SKM-1 (cell line): ENCODE measurements at regions not wholly inside any gene's neighbourhood (a gene's known extent, or its start where the extent isn't known, plus 50 kb on each side); places are given as distances from the start of the nearest gene placed in this dataset.
A peak's percentile ranks its signal among the peaks of the same experiment; 100 is the strongest.

Source experiments
- DNase-seq: peaks from one replicate; lab custom pipeline; 2025; ENCODE audit not compliant: unreplicated experiment; lab: John Stamatoyannopoulos, UW

DNA sequence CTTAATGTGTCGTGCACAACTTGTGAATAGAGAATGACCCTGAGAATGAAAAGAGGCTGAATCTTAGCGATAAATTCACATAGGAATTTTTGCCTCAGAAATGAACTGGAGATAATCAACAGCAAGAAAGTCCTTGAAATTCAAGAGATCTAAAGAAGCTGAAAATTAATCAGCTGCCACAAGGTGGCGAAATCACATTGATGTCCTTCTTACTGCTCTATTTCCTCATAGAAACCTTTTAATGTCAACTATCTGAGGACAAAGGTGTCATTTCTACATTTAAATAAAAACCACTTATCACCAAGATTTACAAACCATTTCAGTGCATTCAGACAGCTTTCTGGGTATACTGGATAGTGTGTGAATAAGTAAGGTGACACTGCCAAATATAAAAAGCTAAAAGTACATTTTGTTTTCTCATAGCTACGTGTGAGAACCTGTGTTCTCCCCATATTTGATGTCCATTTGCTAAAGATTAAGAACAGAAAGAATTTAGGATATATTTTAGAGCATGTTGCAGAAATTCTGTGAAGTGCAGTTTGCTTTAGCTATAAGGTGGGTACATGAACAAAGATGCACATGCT is 485.3 kb upstream of the PTBP2 start:
- peak; percentile 28 for DNase-seq

DNA sequence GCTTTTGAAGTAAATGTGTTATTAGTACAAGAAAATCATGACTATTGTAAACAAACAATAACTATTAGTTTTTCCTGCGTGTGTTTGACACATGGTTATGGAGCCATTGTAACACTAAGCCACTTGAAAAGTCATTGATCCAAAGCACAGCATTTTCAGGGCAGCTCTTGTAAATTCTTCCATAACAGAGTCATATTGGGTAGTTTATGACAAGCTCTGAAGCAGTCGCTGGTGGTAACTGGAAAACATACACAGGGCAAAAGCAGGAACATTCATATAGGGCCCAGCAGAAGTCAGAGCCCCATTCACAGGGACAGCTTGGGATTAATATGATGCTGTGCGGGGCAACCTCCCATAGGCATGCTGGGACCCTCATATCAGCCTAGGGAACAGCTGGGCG is 483.2 kb upstream of the PTBP2 start:
- DNase-seq, result no peak

DNA sequence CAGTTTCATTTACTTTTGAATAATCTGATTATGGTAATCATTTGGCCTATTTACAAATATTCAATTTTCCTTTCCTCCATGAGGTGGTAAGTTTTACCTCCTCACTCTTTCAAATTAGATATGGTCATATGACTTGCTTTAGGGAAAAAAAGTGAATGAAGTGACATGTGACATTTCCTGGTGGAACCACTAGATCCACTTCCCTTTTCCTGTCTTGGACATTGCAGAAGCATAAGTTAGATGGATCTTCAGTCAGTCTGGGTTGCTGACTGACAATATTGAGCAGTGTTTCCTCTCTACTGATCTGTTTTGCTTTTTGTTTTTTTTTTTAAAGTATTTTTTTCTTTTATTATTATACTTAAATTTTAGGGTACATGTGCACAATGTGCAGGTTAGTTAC is 481.1 kb upstream of the PTBP2 start:
- no peak for DNase-seq

GRCh38 chr1:96253246-96254035 is 468.1 kb upstream of the PTBP2 start:
- DNase-seq, result no peak

DNA sequence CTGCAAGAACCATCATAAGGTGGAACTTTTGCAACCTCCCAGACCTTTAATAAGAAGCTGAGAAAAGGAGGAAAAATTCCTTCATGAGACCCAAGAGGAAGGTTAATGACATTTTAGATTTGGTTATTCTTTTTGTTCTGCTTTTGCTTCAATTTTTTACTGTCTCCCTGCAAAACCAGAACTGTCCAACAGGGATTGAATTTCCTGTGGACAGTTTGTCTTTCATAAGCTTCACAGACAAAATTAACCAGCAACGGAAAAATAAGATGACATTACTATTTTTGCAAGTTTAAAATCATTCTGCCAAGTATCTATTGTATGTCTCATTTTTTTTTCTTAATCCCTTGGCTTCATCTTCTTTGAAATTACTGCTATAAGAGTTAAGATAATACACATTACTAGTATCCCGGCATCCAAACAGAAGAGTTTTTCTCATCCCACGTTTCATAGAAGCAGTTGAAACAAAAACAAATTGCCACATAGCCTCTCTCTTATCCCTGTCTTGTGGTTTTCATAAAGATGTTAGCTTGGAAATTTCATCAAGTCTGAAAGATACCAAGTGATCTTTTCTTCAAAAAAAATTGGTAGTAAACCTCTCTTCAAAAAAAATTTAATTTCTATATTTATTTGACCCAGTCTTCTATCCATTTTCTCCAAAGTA is 465.3 kb upstream of the PTBP2 start:
- no peak for DNase-seq

DNA sequence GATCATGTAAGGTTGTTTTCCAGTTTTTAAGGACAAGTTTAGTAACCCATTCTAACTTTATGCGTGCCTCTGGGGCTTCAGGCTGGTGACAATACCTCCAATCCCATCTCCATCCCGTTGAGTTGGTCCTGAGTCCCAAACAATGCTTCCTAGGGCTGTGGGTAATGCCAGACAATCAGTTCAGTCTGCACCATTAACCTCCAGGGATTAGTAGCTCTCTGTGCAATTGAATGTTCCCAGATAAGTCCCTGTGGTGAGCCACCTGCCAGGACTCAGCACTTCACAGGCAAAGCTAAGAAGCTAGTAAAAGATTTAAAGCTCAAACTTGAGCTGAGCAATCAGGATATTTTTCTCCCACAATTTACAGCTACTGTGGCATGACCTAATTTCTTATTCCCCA is 462.2 kb upstream of the PTBP2 start:
- no peak for DNase-seq

DNA sequence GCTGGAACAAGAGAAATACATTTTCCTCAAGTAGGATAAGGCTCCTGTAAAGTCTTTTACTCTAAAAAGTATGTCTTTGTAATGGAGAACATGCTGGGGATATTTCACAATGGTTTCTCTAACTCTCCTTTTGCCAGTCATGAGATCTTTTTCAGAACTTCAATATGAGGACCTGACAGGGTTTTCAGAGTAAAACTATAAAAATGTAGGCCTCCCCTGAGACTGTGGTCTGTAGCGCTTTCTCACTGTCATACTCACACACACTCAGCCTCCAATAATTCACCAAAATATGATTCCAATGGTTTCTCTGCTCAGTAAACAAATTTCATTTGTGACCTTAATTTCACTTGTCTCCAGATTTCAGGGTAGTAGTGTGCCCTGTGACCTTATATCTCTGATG is 440.1 kb upstream of the PTBP2 start:
- no peak for DNase-seq

- no peak for DNase-seq
Measured at GRCh38 chr1:96290033-96290432, 431.6 kb upstream of the PTBP2 start.

DNA sequence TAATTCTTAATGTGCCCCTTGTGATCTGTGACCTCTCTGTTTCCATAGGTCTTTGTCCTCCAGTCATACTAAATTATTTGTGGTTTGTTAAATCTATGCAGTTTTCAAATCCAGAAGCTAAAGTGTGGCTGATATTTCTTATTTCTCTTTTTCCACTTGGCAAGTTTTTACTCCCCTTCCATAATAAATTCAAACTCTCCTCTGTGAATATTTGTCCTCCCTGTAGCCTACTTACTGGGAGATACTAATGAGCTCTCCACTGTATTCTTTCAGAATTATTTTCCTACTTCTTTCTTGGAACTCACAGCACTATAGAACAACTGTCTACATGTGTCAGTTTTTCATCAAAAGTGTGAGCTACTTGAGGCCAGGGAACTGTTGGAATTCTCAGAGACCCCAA is 430.8 kb upstream of the PTBP2 start:
- no peak for DNase-seq

DNA sequence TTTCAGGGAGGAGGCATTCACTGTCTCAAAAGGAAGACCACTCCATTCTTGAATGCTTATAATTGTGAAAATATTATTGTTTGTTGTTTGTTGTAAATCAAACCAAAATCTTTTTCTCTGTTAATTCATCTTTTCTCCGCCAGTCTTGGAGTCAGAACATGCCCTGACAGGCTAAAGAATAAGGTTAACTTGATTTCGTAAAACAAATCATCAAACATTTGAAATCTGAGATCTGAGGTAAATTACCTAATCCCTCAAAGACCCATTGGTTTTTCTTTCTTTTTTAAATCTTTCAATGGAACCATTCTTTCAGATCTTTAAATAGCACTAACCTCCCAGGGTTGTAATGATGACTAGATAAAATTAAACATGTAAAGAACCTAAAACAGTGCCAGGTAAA is 430.1 kb upstream of the PTBP2 start:
- no peak for DNase-seq

- no peak for DNase-seq
Measured at GRCh38 chr1:96292141-96292540, 429.4 kb upstream of the PTBP2 start.

- no peak for DNase-seq
Measured at GRCh38 chr1:96296991-96297390, 424.6 kb upstream of the PTBP2 start.

- no peak for DNase-seq
Measured at GRCh38 chr1:96306809-96307560, 414.6 kb upstream of the PTBP2 start.

DNA sequence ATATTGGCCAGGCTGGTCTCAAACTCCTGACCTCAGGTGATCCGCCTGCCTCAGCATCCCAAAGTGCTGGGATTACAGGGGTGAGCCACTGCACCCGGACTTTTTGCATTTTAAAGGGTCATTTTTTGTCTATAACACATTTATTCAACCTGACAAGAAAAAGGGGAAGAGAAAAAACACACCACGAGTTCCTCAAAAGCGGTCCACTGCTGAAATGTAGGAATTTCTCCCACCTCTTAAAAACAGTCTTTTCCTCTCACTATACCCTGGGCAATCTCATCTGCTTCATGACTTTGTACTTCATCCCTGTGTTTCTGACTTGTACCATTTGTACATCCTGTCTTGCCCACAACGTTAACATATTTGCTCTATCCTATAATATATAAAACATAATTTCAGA is 413.3 kb upstream of the PTBP2 start:
- peak; percentile 64 for DNase-seq

GRCh38 chr1:96309783-96310182 is 411.8 kb upstream of the PTBP2 start:
- peak; percentile 37 for DNase-seq

DNA sequence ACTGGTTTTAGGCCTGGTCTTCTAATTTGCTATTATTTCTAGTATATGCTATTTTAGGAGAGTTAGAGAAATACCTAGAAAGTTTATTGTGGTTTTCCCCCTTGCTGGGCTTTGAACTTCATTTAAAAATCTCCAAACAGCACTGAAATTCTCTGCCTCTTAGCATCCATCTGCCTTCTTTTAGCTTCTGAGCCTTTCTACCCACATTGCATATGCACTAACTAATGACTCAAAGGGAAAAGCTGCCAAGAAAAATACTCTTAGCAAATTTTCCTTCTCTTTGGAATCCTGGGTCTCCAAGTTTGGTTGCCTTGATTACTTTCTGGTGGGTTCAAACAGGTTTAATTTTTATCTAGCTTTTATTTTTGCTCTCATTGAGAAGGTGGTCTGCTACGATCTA is 408.4 kb upstream of the PTBP2 start:
- DNase-seq, result no peak

DNA sequence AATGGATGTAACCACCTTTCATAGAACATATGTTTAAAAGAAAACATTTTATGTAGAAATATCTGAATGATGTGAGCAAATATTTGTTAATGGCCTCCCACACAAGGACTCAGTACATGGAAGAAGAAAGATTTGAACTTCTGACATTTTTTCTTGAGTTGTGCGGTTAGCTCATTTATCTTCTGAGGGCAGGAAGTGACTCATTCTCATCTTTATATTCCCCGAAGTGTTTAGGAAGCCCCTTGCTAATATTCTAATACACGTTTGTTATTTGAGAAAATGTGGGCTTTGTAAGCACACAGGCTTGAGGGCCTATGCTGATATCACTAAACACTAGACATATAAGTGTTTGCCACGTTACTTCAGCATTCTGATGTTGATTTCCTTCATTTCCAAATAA is 392.5 kb upstream of the PTBP2 start:
- no peak for DNase-seq

DNA sequence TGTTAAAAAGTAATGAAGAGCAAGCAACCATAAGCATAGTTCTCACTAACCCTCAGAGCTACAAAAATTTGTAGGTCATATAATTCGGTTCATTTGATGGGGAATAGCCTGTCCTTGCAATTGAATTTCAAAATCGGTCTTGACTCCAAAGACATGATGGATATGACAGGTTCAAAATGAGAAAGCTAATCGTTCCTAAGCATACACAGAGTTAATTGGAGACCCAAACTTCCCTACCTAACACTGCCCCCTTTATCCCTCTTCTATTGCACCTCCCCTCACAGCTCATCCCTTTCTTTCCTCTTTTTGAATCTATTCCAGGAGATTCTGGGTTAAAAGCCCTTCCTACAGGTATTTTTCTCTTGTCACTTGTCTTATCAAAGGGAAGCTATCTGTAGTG is 390.0 kb upstream of the PTBP2 start:
- no peak for DNase-seq

DNA sequence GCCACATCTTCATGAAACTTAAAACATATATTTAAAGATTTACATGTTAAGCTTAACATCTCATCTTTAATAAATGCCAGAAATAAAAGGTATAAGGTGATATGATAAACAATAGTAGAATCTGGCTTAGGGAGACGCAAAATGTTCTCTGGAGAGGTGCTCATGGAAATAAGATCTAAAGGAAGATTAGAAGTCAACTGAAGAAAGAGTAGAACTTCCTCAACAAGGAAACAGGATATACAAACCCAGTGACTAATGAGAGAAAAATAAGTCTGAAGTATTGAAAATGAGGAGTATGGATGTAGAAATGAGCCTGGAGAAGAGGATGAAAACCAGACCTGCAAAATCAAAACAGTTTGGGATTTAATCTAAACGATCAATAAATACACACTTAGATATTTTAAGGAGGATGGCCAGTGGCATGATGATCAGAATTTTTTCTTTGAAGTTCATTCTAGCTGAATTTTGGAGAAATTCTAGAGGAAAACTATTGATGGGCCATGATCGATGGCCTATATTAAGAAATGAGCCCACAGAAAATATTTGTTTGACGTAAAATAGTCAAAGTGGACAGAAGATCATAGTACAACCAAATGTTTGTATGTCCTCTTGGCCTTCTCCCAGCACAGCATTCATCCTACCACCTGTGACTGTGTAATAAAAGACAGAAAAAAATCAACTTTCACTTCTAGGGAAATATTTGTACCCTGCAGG is 387.9 kb upstream of the PTBP2 start:
- DNase-seq, result no peak

- no peak for DNase-seq
Measured at GRCh38 chr1:96334236-96334557, 387.4 kb upstream of the PTBP2 start.

- no peak for DNase-seq
Measured at GRCh38 chr1:96338622-96339021, 383.0 kb upstream of the PTBP2 start.
